ENCODE measurements at regions not wholly inside any gene's neighbourhood (a gene's known extent, or its start where the extent isn't known, plus 50 kb on each side); places are given as distances from the start of the nearest gene placed in this dataset.

DNA sequence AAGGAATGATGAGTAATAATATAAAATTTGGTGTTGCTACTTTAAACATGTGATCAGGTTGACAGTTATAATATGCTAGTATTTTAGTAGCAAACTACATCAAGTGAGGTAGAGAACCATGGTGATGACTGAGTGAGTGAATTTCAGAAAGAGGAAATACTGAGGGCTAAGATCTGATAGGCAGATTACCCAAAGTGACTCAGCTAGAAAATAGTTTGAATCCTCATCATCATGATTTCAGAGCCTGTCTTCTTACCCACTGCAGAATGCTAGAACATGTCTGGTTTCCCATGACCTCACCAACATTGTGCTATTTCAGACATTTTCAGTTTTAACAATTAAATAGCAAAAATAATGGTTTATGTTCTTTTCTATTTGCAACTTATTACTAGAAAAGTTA, 602.1 kb downstream of the TAF11L14 start:
- TF ChIP-seq, protein P1, sequence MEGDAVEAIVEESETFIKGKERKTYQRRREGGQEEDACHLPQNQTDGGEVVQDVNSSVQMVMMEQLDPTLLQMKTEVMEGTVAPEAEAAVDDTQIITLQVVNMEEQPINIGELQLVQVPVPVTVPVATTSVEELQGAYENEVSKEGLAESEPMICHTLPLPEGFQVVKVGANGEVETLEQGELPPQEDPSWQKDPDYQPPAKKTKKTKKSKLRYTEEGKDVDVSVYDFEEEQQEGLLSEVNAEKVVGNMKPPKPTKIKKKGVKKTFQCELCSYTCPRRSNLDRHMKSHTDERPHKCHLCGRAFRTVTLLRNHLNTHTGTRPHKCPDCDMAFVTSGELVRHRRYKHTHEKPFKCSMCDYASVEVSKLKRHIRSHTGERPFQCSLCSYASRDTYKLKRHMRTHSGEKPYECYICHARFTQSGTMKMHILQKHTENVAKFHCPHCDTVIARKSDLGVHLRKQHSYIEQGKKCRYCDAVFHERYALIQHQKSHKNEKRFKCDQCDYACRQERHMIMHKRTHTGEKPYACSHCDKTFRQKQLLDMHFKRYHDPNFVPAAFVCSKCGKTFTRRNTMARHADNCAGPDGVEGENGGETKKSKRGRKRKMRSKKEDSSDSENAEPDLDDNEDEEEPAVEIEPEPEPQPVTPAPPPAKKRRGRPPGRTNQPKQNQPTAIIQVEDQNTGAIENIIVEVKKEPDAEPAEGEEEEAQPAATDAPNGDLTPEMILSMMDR (IDR thresholded peaks at IDR 0.05) = no peak
- no peak for TF ChIP-seq ZFX (IDR thresholded peaks at IDR 0.05; ENCODE audit: borderline replicate concordance)

Data from 22Rv1 (cell line).